Neural crest cell (in vitro differentiated cells): ENCODE measurements at regions not wholly inside any gene's neighbourhood (a gene's known extent, or its start where the extent isn't known, plus 50 kb on each side); places are given as distances from the start of the nearest gene placed in this dataset.

Experiments used
- DNase-seq: peaks from one replicate; pipeline ENCODE4 v3.0.0; 2021; ENCODE audit warnings: low read depth, mixed read lengths, low spot score
- H3K27ac Mint-ChIP-seq: one replicate; pipeline ENCODE4 v1.8.0; 2021; ENCODE audit warnings: mild to moderate bottlenecking, mixed read lengths; ENCODE audit not compliant: unreplicated experiment
- H3K27me3 Mint-ChIP-seq: 2 replicates; pipeline ENCODE4 v1.8.0; 2021; ENCODE audit warnings: low read depth, mild to moderate bottlenecking, mixed read lengths
- H3K36me3 Mint-ChIP-seq: 2 replicates; pipeline ENCODE4 v1.8.0; 2021; ENCODE audit warnings: low read depth, mild to moderate bottlenecking, mixed read lengths
- H3K4me1 Mint-ChIP-seq: 2 replicates; pipeline ENCODE4 v1.8.0; 2021; ENCODE audit warnings: mixed read lengths
- H3K4me3 Mint-ChIP-seq: one replicate; pipeline ENCODE4 v1.8.0; 2021; ENCODE audit warnings: mild to moderate bottlenecking, mixed read lengths
- H3K9me3 Mint-ChIP-seq: 2 replicates; pipeline ENCODE4 v1.8.0; 2021; ENCODE audit warnings: mixed read lengths
- CTCF ChIP-seq: fragments of 200-600 bp; sonication (generic); conservative IDR thresholded peaks from 2 replicates; pipeline ENCODE4 v1.5.0; 2021; ENCODE audit warnings: antibody characterized with exemption, mild to moderate bottlenecking

GRCh38 chr2:215489288-215489848, 53.5 kb upstream of the FN1 start:
- no peaks in the 10 kb centered on the region for H3K36me3 Mint-ChIP-seq
- H3K27ac Mint-ChIP-seq = no peak overlapping the region
- no peaks in the 10 kb centered on the region for H3K27me3 Mint-ChIP-seq
- TF ChIP-seq CTCF = no peak
- H3K4me1 Mint-ChIP-seq = no peaks in the 10 kb centered on the region
- no peak for DNase-seq
- peaks cover 6% of the 10 kb centered on the region for H3K9me3 Mint-ChIP-seq
- no peak overlapping the region for H3K4me3 Mint-ChIP-seq

- no peak for TF ChIP-seq CTCF
- Mint-ChIP-seq H3K36me3 (no peaks in the 10 kb centered on the region), H3K27me3 (no peaks in the 10 kb centered on the region), H3K4me3 (no peak overlapping the region), H3K27ac (no peak overlapping the region), H3K9me3 (peaks cover 5% of the 10 kb centered on the region), H3K4me1 (no peaks in the 10 kb centered on the region)
- DNase-seq = no peak
Measured at GRCh38 chr2:215487002-215487372, 51.1 kb upstream of the FN1 start.

DNA sequence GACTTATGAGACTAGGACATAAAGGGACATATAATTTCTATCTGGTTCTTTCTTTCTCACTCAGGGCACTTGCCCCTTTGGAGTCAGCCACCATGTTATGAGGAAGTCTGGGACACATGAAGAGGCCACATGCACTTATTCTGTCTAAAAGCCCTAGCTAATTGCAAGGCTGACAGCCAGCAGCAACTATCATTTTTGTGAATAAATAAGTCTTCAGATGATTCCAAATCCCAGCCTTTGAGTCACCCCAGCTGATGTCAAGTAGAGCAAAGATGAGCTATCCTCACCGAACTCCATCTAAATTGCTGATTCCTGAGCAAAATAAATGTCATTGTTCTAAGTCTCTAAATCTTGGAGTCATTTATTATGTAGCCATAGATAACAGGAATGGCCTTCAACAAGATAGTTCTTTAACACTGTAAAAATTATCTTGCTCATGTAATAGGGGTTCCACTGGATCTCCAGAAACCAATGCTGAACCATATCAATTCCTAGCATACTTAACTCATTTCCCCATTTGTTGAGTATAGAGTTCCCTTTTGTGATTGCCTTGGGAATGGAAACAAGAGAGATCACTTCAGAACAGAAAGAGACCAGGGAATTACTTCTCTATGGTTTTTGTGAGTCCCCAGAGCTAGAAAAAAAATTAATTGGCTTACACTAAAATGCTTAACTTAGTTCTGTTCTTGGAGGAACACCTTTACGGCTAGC, 50.6 kb upstream of the FN1 start:
- no peak overlapping the region for H3K27ac Mint-ChIP-seq
- H3K4me1 Mint-ChIP-seq = no peaks in the 10 kb centered on the region
- DNase-seq = no peak
- H3K36me3 Mint-ChIP-seq = no peaks in the 10 kb centered on the region
- H3K27me3 Mint-ChIP-seq = no peaks in the 10 kb centered on the region
- H3K9me3 Mint-ChIP-seq = peaks cover 5% of the 10 kb centered on the region
- no peak for TF ChIP-seq CTCF
- no peak overlapping the region for H3K4me3 Mint-ChIP-seq
